ENCODE measurements at regions not wholly inside any gene's neighbourhood (a gene's known extent, or its start where the extent isn't known, plus 50 kb on each side); places are given as distances from the start of the nearest gene placed in this dataset.

DNA sequence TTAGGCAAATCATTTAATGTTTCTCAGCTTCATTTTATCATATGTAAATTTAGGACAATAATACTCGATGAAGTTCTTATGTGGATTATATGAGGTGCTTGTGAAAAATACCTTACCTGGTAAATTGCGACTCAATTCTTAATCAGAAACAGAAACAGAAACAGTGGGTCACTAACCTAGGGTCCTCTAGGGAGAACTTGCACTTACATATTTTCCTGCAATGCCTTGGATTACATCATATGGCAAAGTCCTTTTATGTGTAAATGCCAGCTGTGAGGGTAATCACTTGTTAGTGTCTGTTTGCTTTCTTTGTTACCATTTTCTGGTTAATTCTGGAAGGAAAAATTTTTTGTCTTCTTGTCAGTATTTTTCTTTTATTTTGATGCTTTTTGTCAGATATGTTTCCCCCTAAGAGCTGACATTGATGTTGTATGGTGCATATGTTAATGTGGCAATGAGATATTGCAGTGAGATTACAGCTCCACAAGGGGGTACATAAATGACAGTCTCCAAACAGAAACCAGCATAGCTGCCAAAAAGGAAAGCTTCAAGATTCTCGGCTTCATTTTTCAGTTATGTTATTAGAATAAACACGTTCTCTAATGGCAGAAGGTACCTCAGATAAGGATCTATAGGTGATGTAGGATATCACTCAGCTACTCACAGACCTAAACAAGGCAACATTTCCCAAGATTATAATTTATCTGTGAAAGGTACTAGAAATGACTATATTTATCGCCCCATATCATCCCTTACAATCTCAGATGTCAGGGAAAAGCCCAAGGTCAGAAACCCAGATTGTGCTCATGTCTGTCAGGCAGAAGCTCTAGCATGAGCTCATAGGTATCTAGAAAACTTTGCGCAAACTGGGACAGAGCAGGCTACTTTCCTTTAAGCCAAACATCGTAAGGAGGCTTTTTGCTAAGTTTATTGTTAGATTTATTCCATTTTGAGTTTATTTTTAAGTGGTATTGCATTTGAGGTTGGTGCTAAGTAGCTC lies 119.9 kb downstream of the FASLG start:
- Histone ChIP-seq H3K18ac (ENCODE audit: extremely low read depth, low read length) (no peak overlapping the region), H3K27me3 (replicated peaks in 1 of 4; ENCODE audit: control insufficient read depth in 3 of 4, extremely low read depth in 1 of 4, insufficient read depth in 3 of 4, low read length in 3 of 4) (peaks cover 0 to 1% (median 0%) of the 10 kb centered on the region in 4 experiments; a peak in 1 of 7 replicates), H4K8ac (ENCODE audit: extremely low read depth, insufficient read depth, low read length) (no peak overlapping the region), H4K20me1 (replicated peaks in 1 of 2; ENCODE audit: control insufficient read depth in 1 of 2, insufficient read depth in 2 of 2, low read length in 2 of 2) (no peaks in the 10 kb centered on the region), H3K27ac (ENCODE audit: low read depth, low read length) (no peak overlapping the region), H3K9ac (replicated peaks in 1 of 4; ENCODE audit: extremely low read depth in 1 of 4, low read depth in 3 of 4, low read length in 3 of 4) (no peak overlapping the region), H2AFZ (ENCODE audit: low read length) (no peak overlapping the region), H2AK5ac (ENCODE audit: low read depth, low read length) (no peak overlapping the region), H3K56ac (replicated peaks; ENCODE audit: insufficient read length, low read depth, low read length) (no peak overlapping the region), H3K36me3 (ENCODE audit: control insufficient read depth in 2 of 4, insufficient read depth in 4 of 4, low read length in 3 of 4) (no peaks in the 10 kb centered on the region), H3K9me3 (ENCODE audit: insufficient read depth in 2 of 2, low read depth in 1 of 2, low read length in 1 of 2) (no peaks in the 10 kb centered on the region), H3K4me2 (ENCODE audit: insufficient read depth in 1 of 2, low read depth in 2 of 2, low read length in 2 of 2) (no peak overlapping the region), H3K4ac (replicated peaks; ENCODE audit: insufficient read length, low read depth, low read length) (no peak overlapping the region), H3K14ac (ENCODE audit: insufficient read length) (no peak overlapping the region), H2BK120ac (replicated peaks; ENCODE audit: low read depth, low read length) (no peak overlapping the region), H4K5ac (ENCODE audit: insufficient read length, low read depth, low read length) (no peak overlapping the region), H3K23me2 (ENCODE audit: low read depth, low read length) (no peaks in the 10 kb centered on the region), H3K79me2 (ENCODE audit: control insufficient read depth in 1 of 2, insufficient read depth in 2 of 2, low read length in 2 of 2) (no peaks in the 10 kb centered on the region), H3K4me1 (replicated peaks in 1 of 4; ENCODE audit: control insufficient read depth in 3 of 4, insufficient read depth in 4 of 4, low read length in 3 of 4) (no peaks in the 10 kb centered on the region; a peak in 1 of 7 replicates), H2BK5ac (ENCODE audit: low read depth, low read length) (no peak overlapping the region), H3K23ac (ENCODE audit: insufficient read length) (no peak overlapping the region), H4K91ac (replicated peaks; ENCODE audit: insufficient read length, low read length) (no peak overlapping the region), H2BK20ac (ENCODE audit: low read length) (no peak overlapping the region), H2BK15ac (ENCODE audit: low read length) (no peak overlapping the region), H2BK12ac (ENCODE audit: low read depth, low read length) (no peak overlapping the region), H3K4me3 (ENCODE audit: extremely low read depth in 1 of 4, insufficient read depth in 2 of 4, low read depth in 3 of 4, low read length in 4 of 4) (no peak overlapping the region), H3K79me1 (ENCODE audit: low read depth, low read length) (no peaks in the 10 kb centered on the region)
- CTCF ChIA-PET (ENCODE audit: partially characterized antibody) = interaction anchor here (0.7 to 1.2 kb wide), 10 partner anchors 8 to 803 kb away, joined by 3 to 5 read pairs (median 3); no protein-coding TSS in a partner anchor
- FAIRE-seq = peak; percentile 13
- POLR2A ChIA-PET (ENCODE audit: partially characterized antibody) = no interaction called here
- WGBS, 2 experiments (ENCODE audit: extremely low coverage in 1 of 2, insufficient coverage in 1 of 2, insufficient read length in 1 of 2, insufficient replicate concordance in 2 of 2, low coverage in 1 of 2, low lambda C conversion rate in 2 of 2, missing lambda C conversion rate in 1 of 2) = 83% methylated on average over 7 of the region's 7 CpGs; no CpG with 5 or more reads in 1 of the 2 experiments
- 0 out of 2 replicates have a peak, but pooled peaks have one; percentile 29 for TF ChIP-seq CEBPB (IDR thresholded peaks at IDR 0.05; ENCODE audit: low read depth, low read length)
- no peak for TF ChIP-seq SRF (IDR thresholded peaks at IDR 0.05; ENCODE audit: low read depth, low read length)
- TF ChIP-seq SP1 (IDR thresholded peaks at IDR 0.05; ENCODE audit: low read depth, low read length) = no peak
- DNase-seq (ENCODE audit: low read depth in 1 of 2, low spot score in 2 of 2) = no peak

Data from H1 (cell line).